ENCODE measurements at regions not wholly inside any gene's neighbourhood (a gene's known extent, or its start where the extent isn't known, plus 50 kb on each side); places are given as distances from the start of the nearest gene placed in this dataset.

DNA sequence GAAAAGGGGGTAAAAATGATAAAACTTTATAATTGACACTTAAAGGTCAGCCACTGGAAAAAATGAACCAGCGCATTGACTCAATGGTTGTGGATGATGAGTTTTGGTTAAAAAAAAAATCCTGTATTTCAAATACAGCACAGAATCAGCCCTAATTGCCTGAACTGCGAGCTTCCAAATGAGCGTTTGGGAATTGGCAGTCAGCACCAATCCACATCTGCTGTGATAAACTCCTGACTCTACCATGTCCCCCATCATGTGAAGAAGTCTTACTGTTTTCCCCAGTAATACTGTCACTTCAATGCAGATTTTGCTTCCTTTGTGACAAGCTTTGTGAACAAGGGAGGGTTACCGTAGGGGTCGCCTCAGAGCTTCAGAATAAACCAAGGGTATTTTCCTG is 235.4 kb downstream of the EBLN2 start:
- no peak for DNase-seq (ENCODE audit: low read depth)

DNA sequence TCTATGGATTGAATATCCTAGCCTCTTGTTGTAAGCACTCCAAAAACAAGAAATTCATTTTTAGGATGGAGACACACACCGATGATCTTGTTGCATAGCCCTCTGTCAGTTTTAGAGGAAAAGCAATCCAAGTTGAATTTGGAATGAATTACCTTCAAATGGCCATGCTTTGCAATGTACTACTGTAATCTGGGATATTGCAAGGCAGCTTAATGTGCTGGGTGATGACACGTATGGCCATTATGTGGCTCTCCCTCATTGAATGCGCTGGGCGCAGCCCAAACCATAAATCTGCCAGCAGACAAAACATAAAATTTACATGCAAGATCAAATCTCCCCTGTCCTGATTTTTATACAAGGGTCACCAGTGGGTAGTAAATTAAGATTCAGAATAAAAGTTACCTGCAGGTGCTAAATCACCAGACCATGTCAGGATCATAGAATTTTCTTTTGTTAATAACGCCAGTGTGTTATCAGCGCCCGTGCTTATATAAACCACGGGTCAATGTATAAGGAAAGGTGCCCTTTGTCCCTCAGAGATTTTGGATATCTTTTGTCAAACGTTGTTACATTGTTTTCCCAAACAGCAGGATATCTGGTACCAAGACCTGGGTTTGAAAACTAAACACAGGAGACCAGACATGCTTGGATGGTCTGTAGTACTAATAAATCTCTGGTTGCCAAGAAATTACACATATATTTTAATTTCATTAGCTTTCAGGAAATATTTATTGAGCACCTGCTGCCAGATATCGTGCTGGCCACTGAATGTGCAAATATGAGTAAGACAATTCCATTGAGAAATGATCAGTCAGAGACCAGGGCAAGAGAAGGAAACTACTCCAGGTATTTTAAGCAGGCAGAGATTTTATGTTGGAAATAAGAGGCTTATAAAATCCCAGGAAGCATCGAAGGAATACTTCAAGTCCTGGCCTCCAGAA is 237.1 kb downstream of the EBLN2 start:
- no peak for DNase-seq (ENCODE audit: low read depth)

DNA sequence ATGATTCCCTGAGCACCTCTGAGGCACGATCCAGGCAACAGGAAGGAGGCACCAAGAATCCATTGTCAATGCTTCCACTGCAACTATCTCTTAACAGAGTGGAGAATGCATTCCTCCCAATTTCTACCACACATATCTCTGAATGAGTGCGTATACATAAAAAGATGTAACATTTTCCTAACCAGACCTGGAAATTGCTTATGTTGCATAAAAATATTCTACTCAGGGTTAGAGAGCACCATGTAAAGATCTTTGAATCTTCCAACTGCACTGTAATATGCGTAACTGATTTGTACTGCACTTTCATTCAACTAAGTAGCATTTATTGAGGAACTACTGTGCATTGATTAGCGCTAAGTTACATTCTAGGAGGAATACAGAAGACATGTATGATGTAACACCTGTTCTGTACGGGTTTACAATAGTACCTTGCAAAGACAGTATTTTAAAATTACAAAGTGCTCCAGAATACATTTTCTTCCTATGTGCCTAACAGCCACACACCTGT is 237.8 kb downstream of the EBLN2 start:
- no peak for DNase-seq (ENCODE audit: low read depth)

DNA sequence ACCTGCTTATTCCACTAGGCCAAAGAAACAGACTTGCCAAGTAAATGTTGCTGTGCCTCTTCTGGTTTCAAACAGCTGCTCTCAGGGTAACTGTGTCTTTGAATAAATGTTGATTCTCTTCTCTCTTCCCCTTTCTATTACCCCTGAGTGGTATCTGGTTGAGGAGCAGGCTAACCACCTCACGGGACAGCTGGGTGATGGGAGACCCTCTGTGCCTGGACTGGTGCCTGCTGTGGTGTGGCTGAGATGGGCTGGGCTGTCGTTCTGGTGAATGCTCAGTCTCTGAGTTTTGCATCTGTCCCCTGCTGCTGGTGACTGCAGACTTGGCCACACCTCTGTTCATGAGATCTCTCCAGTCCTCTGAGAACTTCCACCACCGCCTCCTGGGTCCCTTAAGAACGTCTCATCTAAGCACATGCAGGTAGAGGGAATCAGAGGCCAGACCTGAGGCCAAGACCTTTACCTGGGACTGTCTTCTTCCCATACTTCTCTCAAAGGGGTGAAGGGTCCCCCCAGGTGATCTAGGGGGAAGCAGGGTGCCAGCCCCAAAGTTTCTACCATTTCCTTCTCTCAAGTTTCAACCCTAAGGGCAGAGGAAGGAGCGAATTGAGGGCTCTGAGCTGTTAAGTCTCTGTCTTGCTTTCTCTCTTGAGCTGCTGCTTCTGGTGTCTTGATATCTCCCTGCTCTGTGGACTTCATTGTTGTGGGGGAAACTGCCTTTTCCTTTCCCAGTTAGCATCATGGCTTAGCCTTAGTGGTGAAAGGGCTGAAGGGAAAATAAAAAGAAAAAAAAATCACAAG is 252.9 kb downstream of the EBLN2 start:
- DNase-seq (ENCODE audit: low read depth) = no peak

DNA sequence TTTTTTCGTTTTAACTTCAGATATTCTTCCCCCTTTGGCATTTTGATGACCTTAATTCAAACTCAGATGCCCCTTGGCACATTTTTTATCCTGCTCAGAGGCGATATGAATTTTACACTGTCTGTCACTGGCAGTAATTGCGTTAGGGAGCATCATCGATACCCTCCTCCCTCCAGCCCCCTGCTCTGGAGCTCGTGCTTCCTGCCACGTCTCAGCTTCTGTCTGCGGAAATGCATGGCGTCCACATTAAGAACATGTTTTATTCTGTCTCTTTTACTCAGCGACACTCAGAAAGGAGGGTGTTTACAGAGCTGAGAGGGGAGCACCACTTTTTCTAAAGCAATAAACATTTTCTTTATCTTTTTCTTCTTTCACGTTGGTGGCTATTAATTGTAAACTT is 254.2 kb downstream of the EBLN2 start:
- no peak for DNase-seq (ENCODE audit: low read depth)

DNA sequence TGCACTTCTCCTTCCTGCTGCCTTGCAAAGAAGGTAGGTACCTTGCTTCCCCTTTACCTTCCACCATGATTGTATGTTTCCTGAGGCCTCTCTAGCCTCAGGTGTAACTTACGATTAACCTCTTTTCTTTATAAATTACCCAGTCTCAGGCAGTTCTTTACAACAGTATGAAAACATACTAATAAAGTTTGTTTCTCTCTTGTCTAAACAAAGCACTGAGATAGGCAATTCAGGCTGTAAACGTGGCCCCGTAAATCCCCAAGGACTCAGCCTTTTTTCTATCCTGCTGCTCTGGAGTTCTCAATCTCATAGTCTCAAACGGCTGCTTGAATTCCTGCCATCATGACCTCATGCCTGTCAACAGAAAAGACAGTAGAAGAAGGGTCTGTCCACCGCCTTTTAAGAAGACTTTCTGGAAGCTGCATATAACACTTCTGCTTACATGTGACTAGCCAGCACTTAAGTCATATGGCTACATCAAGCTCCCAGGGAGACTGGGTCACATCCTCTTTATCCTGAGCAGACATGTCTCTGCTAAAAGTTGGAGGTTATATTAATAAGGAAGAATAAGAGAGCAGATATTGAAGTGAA is 257.8 kb downstream of the EBLN2 start:
- no peak for DNase-seq (ENCODE audit: low read depth)

DNA sequence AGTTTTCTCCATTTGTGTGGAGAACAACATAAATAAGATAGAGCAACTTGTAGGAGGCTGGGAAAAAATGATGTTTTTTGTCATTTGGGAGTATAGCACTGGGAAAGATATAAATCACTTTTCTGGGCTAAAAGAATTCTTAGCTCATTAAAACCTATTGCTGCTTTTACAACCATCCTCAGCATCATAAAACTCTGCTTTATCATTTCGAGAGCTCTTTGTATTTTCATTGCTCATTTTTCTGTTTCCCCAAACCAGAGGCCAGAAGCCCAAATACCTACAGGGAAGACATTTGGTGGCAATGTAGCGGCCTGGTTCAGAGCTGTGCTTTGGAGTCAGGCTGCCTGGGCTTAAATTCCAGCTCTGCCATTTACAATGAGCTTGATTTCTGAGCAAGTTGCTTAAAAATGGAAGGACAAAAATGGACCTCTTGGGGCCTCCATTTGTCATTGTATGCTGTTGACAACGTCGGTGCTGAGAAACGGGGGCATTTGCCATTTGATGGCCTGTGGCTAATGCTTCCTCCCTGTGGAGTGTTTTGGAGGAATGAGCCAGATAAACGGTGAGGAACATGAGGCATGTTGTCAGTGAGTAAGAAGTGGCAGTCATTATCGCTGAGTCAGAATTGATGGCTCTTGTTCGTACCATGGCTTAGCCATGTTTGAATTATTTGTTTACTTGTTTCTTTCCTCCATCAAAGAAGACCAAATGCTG is 260.0 kb downstream of the EBLN2 start:
- DNase-seq (ENCODE audit: low read depth) = no peak

DNA sequence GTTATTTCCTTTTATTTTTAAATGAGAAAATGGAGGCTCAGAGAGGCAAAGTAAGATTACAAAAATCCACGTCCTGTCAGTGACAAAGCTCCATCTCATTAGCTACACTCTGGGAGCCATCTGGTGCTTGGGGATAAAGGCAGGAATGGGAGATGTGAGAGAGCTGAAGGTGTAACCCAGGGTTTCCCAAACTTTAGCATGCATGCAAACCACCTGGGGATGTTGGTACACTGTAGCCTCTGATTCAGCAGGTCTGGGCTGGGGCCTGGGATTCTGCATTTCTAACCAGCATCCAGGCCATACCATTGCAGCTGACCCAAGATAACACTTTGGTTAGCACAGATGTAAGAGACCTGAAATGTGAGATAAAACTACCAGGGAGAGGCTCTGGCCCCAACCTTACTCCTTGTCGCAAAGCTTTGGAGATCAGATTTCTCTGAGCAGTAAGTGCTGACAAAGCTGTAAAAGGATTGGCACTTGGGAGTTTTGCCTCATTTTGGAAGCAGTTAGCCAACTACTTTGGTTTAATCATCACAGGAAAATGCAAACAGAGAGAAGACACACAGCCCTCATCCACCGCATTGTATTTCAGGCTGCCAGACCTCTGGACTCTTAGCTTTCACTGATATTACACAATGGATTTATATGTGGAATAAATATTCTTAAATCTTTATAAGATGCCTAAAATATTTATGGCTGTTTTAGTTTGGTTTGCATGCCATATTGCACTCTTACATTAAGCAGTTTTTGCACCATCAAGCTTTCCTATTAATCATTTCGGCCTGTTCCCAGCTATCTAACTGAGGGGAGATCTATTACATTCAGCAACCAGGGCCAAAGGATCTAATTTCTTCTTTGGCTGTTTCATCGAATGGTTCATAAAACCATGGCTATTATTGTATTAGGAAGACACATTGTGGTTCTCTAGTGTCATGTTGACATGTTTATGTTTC is 263.0 kb downstream of the EBLN2 start:
- DNase-seq (ENCODE audit: low read depth) = no peak

DNA sequence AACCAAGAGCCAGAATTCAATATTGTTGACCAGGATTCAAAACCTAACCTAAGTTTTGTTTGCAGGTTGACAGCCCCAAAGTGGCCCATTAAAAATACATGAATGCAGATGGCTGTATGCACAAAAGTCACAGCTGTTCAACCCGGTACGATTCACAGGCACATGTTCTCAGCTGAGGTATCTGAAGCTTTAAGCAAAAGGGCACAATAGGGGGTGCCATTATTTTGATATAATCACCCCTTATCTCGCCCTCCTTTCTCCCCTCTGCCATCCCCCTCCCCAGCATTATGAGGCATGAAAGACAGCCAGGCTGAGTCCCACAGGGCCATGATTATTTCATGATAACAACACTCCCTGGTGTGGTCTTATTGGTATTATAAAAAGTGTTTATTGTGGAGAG is 264.9 kb downstream of the EBLN2 start:
- DNase-seq (ENCODE audit: low read depth) = no peak

DNA sequence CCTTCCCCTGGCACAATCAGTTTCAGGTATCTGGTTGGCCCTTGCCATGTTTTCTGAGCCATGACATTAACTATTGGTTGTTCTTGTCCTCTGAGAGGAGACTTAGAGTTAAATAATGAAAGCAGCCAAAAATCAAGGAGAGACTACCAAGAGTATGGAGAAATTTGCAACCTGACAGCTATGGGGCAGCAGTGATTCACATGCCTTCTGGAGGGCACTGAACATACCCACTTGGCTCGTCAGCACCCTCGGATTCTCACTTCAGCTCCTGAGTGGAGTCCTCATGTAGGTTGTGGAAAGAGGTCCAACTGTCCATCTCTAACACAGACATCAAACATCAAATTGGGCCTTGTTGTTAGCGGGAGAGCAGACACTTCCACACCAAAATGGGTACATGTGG is 265.6 kb downstream of the EBLN2 start:
- DNase-seq (ENCODE audit: low read depth) = no peak

All from ELR (cell line).